ENCODE measurements at regions not wholly inside any gene's neighbourhood (a gene's known extent, or its start where the extent isn't known, plus 50 kb on each side); places are given as distances from the start of the nearest gene placed in this dataset.

- H3K27ac ChIP-seq (ENCODE audit: low read depth, low read length) = no peak overlapping the region
- no peaks in the 10 kb centered on the region for H3K4me1 ChIP-seq (replicated peaks in 1 of 4; ENCODE audit: control insufficient read depth in 3 of 4, insufficient read depth in 4 of 4, low read length in 3 of 4)
- H2BK120ac ChIP-seq (replicated peaks; ENCODE audit: low read depth, low read length) = no peak overlapping the region
- H2BK20ac ChIP-seq (ENCODE audit: low read length) = no peak overlapping the region
- no peak overlapping the region for H2BK15ac ChIP-seq (ENCODE audit: low read length)
- POLR2A ChIA-PET (ENCODE audit: partially characterized antibody) = no interaction called here
- CTCF ChIA-PET (ENCODE audit: partially characterized antibody) = interaction anchor here (1.1 kb wide), 1 partner anchor 75 kb away, joined by 3 read pairs; no protein-coding TSS in a partner anchor
- H4K91ac ChIP-seq (replicated peaks; ENCODE audit: insufficient read length, low read length) = no peak overlapping the region
- no peak overlapping the region for H4K8ac ChIP-seq (ENCODE audit: extremely low read depth, insufficient read depth, low read length)
- H3K4ac ChIP-seq (replicated peaks; ENCODE audit: insufficient read length, low read depth, low read length) = no peak overlapping the region
- H3K56ac ChIP-seq (replicated peaks; ENCODE audit: insufficient read length, low read depth, low read length) = no peak overlapping the region
- no peak overlapping the region for H2AK5ac ChIP-seq (ENCODE audit: low read depth, low read length)
- H3K14ac ChIP-seq (ENCODE audit: insufficient read length) = no peak overlapping the region
- no peaks in the 10 kb centered on the region for H3K79me2 ChIP-seq (ENCODE audit: control insufficient read depth in 1 of 2, insufficient read depth in 2 of 2, low read length in 2 of 2)
- 90% methylated on average over 5 of the region's 5 CpGs; no CpG with 5 or more reads in 1 of the 2 experiments for WGBS, 2 experiments (ENCODE audit: extremely low coverage in 1 of 2, insufficient coverage in 1 of 2, insufficient read length in 1 of 2, insufficient replicate concordance in 2 of 2, low coverage in 1 of 2, low lambda C conversion rate in 2 of 2, missing lambda C conversion rate in 1 of 2)
- H3K36me3 ChIP-seq (ENCODE audit: control insufficient read depth in 2 of 4, insufficient read depth in 4 of 4, low read length in 3 of 4) = no peaks in the 10 kb centered on the region
- H3K79me1 ChIP-seq (ENCODE audit: low read depth, low read length) = no peaks in the 10 kb centered on the region
- no peak overlapping the region for H3K4me2 ChIP-seq (ENCODE audit: insufficient read depth in 1 of 2, low read depth in 2 of 2, low read length in 2 of 2)
- TF ChIP-seq POLR2A (IDR thresholded peaks at IDR 0.05; ENCODE audit: control extremely low read depth in 1 of 2, low read depth in 2 of 2, low read length in 2 of 2) (no peak), BACH1 (IDR thresholded peaks at IDR 0.05; ENCODE audit: low read length) (no peak), HDAC2 (IDR thresholded peaks at IDR 0.05; ENCODE audit: borderline replicate concordance in 1 of 2, low read depth in 2 of 2, low read length in 2 of 2) (no peak), TEAD4 (IDR thresholded peaks at IDR 0.05; ENCODE audit: low read depth, low read length) (no peak), YY1 (IDR thresholded peaks at IDR 0.05; ENCODE audit: low read depth, low read length) (no peak), EP300 (IDR thresholded peaks at IDR 0.05; ENCODE audit: borderline replicate concordance in 1 of 2, low read depth in 2 of 2, low read length in 2 of 2) (no peak), BRCA1 (IDR thresholded peaks at IDR 0.05; ENCODE audit: low read depth, low read length) (no peak), CHD1 (IDR thresholded peaks at IDR 0.05; ENCODE audit: low read depth, low read length) (no peak), JUND (IDR thresholded peaks at IDR 0.05; ENCODE audit: low read length) (no peak), RXRA (IDR thresholded peaks at IDR 0.05; ENCODE audit: insufficient read depth, low read depth, low read length) (no peak), HDAC6 (IDR thresholded peaks at IDR 0.05; ENCODE audit: low read depth, low read length) (no peak)
- TF ChIP-seq, protein P1, sequence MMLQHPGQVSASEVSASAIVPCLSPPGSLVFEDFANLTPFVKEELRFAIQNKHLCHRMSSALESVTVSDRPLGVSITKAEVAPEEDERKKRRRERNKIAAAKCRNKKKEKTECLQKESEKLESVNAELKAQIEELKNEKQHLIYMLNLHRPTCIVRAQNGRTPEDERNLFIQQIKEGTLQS (IDR thresholded peaks at IDR 0.05; ENCODE audit: insufficient read depth, low read depth, low read length) = no peak
- no peaks in the 10 kb centered on the region for H4K20me1 ChIP-seq (replicated peaks in 1 of 2; ENCODE audit: control insufficient read depth in 1 of 2, insufficient read depth in 2 of 2, low read length in 2 of 2)
- H3K9ac ChIP-seq (replicated peaks in 1 of 4; ENCODE audit: extremely low read depth in 1 of 4, low read depth in 3 of 4, low read length in 3 of 4) = no peak overlapping the region
- H2AFZ ChIP-seq (ENCODE audit: low read length) = no peak overlapping the region
- FAIRE-seq (no peak), DNase-seq (ENCODE audit: low read depth in 1 of 2, low spot score in 2 of 2) (no peak)
- no peak overlapping the region for H3K18ac ChIP-seq (ENCODE audit: extremely low read depth, low read length)
- no peaks in the 10 kb centered on the region for H3K23me2 ChIP-seq (ENCODE audit: low read depth, low read length)
- no peak overlapping the region for H3K4me3 ChIP-seq (ENCODE audit: extremely low read depth in 1 of 4, insufficient read depth in 2 of 4, low read depth in 3 of 4, low read length in 4 of 4)
- H3K27me3 ChIP-seq (replicated peaks in 1 of 4; ENCODE audit: control insufficient read depth in 3 of 4, extremely low read depth in 1 of 4, insufficient read depth in 3 of 4, low read length in 3 of 4) = no peaks in the 10 kb centered on the region
- H4K5ac ChIP-seq (ENCODE audit: insufficient read length, low read depth, low read length) = no peak overlapping the region
- no peak overlapping the region for H3K23ac ChIP-seq (ENCODE audit: insufficient read length)
- no peak overlapping the region for H2BK12ac ChIP-seq (ENCODE audit: low read depth, low read length)
- H3K9me3 ChIP-seq (ENCODE audit: insufficient read depth in 2 of 2, low read depth in 1 of 2, low read length in 1 of 2) = no peaks in the 10 kb centered on the region
- H2BK5ac ChIP-seq (ENCODE audit: low read depth, low read length) = no peak overlapping the region
These were observed 572.2 kb upstream of the SOX9 start for GRCh38 chr17:71548540-71549190.
